NCI-H748 (cell line): ENCODE measurements at regions not wholly inside any gene's neighbourhood (a gene's known extent, or its start where the extent isn't known, plus 50 kb on each side); places are given as distances from the start of the nearest gene placed in this dataset.
"Not testable (repeated sequence)": the region's sequence is repeated elsewhere in the genome, so short reads cannot be mapped to it uniquely, and the experiment has no call there.

Experiments used
- DNase-seq: peaks from one replicate; lab custom pipeline; 2025; ENCODE audit not compliant: unreplicated experiment; lab: John Stamatoyannopoulos, UW

DNA sequence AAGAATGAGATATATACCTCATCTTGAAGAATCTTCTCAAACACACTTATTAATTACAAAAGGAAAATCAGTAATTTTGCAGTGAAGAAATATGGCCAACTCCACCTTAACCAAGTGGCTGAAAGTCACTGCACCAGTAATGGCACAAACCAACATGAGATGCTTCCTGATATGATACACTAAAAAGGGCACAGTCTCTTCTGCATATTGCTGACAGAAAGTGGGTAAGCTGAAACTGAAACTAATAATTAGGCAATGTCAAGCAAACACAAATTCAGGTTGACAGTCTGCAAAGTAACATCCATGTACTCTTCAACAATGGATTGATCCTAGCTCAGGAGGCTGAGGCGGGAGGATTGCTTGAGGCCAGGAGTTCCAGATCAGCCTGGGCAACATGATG lies 56.1 kb downstream of the ZNF22 start:
- DNase-seq, result not testable (repeated sequence)

DNA sequence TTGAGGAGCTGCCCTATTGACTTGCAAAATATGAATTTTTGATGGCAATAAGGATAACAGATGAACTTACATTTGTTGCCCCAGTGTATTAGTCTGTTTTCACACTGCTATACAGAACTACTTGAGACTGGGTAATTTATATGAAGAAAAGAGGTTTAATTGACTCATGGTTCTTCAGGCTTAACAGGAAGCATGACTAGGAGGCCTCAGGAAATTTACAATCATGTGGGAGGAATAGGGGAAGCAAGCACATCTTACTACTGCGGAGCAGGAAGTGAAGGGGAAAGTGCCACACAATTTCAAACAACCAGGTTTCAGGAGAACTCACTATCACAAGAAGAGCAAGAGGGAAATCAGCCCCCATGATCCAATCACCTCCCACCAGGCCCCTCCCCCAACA lies 57.9 kb downstream of the ZNF22 start:
- DNase-seq, result no peak

DNA sequence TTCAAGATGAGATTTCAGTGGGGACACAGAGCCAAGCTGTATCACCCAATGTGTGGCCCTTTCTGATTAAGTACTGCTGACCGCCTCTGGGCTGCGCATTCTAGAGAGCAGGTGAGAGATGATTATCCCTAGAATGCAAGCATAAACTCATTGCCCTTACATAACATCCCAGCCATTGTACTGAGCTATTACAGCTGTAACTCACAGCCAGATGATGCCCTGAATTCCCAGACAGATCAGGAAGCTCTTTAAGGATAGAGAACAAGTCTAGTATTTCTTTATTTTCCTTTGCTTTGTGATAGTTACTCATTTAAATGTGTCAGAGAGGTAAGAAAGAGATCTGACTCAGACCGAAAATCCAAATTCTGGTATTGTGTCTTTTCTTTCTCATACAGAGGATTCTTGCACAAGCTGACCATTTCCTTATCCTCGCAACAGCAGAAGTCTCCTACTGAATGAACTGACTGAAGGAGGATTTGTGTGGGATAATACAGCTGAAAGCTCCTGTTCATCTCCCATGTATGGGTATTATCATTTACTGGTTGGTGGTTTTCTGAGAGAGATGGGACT lies 58.4 kb downstream of the ZNF22 start:
- no peak for DNase-seq

DNA sequence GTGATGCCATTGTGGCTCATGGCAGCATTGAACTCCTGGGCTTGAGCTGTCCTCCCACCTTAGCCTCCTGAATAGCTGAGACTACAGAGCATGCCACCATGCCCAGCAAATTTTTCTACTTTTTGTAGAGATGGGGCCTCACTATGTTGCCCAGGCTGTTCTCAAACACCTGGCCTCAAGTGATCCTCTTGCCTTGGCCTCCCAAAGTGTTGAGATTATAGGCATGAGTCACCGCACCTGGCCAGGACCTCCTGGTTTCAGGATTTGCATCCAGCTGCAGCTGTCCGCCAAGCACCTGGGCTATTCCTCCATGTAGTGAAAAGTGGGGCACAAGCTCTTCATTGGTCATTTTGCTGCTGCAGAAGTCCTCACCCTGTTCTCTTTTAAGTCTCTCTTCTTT lies 58.9 kb downstream of the ZNF22 start:
- no peak for DNase-seq

DNA sequence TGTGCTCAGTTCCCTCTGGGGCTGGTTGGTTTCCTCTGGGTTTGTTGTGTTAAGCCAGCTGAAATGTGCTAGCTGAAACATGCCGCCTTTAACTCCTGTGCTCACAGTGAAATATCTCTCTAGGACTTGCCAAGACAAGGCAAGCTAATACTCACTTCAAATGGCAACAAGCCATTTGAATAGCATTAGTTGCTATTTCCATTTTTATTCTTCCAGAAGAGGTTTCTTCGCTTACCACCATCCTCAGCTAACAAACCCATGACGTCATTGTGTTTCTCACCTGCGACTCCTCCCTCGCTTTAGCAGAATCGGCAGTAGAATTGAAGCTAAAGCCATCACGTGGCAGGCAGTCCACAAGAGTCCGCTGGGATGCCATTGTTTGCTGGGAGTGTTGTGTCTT lies 61.3 kb downstream of the ZNF22 start:
- no peak for DNase-seq

DNA sequence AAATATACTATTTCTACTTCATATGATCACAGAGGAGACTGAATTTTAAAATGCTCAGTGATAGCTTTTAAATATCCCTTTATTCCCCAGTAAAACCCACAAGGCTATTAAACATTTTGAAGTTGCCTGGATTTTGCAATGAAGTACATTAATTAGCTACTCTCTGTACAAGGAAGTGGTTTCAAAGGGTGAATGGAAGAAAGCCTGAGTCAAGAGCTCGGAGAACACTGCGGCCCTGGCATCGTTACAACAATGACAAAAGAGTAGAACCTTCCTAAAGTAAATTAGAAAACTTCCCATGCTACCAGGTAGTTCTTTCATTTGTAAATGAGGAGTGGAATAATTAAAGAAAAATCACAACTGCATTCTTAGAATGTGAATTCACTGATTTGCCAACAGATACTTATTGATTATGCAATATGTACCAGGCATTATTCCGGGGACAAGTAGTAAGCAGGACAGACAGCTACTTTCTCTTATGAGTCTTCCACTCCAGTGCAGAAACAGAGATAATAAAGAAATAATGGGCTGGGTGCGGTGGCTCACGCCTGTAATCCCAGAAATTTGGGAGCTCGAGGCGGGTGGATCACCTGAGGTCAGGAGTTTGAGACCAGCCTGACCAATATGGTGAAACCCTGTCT lies 63.0 kb downstream of the ZNF22 start:
- DNase-seq, result no peak

DNA sequence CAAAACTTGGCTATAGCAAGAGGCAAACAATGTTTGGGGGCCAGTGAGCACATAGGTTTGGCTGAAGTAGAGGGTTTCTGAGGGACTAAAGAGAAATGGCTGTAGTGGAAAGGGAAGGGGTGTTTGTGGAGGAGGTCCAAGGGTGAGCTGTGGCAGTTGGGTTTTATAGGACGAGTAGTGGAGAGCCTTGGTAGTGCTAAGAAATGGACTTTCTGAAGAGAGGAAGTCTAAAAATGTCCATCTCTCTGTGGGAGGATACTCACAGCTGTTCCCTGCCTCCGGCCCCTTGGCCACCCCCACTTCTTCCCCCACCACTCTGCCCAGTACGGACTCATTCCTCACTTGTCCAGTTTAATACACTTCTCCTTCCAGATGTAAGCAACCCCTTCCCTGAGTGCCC lies 64.3 kb downstream of the ZNF22 start:
- DNase-seq, result no peak

DNA sequence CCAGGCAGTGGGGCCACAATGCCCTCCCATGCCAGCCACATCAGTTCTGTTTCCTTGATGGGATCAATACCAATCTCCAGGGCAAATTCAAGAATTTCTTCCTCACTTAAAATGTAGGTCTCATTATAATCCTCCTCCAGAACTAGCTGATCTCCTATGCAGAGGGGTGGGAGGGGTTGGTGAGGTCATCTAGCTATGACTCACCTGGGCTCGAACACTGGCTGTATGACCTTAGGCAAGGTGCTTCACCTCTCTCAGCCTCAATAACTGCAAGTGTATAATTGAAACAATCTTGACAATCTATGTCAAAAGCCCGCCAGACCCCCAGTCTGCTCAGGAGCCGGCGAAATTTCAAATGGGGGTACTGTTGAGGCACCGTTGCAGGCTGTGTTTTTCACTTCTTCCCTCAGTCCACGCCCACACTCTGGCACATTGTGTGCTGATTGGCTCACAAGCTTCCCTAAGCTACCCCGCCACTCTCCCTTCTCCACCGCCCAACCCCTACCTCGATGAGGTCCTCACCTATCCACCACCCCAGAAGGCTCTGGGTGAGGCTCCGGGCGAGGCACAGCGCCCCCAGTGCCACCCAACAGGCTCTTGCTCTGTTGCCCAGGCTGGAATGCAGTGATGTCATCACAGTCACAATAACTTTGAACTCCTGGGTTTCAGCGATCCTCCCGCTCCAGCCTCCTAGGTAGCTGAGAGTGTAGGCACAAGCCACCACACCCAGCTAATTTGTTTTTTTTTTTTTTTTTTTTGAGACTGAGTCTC lies 70.5 kb downstream of the ZNF22 start:
- DNase-seq, result no peak

DNA sequence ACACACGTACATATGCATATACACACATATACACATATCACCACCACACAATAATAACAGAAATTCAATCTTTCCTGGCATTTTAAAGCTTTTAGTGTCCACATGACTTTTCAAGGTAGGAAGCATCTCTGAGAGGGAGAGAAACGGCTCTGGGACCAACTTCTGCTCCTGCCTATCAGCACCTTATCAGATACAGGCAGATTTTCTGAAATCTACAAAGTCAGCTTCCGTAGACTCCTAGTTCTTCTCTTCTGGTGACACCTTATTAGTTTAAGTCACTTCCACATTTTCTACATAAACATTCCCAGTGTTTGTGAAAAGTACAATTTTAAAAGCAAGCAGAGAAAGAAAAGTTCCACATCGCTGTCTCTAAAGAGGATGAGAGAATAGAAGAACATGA lies 74.5 kb downstream of the ZNF22 start:
- no peak for DNase-seq

DNA sequence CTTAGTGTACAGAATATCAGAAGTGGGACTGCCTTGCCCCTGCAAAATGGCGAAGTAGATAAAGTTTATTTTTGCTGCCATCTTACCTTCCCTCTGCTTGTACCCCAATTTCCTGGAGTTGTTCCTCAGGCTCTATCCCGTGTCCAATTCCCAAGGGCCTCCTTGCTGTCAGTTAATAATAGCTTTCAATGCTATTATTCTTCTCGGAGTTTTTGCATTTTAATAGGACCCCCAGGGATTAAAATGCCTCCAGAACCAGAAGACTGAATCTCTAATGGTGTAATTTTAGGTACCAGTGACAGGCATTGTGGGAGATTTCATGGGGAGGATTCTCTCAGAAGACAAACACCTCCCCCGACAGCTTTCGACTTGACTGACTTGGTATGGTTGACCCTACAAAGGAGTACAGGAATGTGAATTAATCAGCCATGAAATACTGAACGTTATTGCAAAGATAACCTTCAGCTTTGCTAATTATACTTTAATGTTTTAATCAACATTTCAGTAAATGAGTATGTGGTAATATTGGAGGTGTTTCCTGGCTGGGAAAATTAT lies 75.2 kb downstream of the ZNF22 start:
- no peak for DNase-seq

DNA sequence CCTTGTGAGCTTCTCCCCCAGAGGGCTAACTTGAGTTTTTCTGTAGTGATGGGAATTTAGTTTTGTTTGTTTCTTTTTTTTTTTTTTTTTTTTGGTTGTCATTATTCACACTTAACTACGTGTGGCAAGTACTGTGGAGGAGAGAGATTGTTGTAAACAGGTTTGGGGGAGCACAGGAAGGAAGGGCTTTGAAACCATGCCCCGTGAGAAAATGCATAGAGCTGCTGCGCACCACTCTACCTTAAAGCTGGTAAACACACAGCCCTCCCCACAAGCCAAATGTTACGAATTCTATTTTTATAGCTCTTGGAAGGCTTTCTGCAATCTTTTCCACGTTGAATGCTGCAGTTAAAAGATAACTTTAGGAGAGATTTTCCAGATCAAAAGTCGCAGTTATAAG lies 76.2 kb downstream of the ZNF22 start:
- no peak for DNase-seq

DNA sequence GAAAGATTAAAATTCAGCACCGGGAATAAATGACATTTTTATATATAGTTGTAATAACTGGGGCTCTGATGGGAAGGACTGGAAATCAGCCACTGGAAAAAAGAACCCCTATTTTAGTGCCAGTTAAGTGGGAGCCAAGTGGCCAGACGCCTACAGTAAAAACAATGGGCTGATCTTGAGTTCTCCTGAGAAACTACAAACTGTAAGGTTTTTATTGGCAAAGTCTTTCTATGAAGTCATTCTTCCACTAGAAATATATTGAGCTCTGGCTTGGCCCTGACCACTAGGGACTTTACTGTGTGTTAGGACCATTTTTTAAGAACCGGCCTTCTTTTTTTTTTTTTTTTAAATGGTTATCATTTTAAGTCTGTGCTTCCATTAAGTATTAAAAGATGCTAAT lies 79.6 kb downstream of the ZNF22 start:
- DNase-seq, result no peak

DNA sequence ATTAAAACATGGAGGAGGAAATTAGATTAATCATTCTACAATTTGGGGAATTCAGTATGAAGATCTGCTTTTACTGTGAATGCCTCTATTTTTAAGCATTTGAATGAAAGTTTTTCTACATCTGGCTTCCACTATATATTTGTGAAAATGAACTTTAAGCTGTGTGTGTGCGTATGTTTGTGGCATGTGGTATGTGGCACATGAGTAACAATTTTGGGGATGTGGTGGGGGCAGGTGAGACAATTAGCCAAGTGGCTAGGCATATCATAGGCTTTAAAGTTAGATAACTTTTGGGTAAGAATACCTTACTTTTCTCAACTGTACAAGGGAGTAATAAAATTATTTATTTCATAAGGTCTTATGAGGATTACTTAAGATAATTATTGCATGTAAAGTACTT lies 81.5 kb downstream of the ZNF22 start:
- no peak for DNase-seq

DNA sequence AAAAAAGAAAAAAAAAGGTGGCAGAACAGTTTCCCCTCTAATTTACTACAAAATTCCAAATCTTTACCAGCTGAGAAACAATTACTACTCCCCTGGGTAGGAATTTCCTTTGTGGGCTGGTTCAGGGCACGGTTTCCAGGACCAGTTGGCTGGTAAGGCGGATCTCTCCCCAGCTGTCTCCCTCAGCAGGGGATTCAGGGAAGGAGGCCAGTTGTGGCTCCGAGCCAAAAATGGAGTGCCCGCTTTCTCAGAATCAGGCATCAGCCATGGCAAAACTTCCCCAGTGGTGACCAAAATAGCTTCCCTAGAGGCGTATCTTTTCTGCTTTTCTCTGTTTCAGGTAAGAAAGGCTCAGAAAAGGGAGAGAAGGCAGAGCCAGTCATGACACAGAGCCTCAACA lies 91.2 kb downstream of the ZNF22 start:
- peak; percentile 29 for DNase-seq

DNA sequence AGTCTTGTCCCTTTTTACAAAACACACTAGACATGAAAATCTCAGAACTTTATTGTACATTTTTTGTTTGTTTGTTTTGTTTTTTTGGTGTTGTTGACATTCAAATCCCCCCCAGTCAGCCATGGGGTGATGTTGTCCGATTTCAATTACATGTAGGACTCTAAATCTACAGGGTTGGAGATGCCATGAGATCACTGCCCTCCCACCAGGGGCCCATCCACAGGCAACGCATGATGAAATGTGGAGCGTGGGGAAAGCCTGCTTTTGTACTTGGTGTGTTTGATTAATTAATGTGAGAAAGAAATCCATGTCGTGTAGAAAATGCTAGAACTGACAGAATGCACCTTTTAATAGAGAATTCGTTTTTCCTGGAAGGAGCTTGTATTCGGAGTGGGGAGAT lies 93.2 kb downstream of the ZNF22 start:
- no peak for DNase-seq

DNA sequence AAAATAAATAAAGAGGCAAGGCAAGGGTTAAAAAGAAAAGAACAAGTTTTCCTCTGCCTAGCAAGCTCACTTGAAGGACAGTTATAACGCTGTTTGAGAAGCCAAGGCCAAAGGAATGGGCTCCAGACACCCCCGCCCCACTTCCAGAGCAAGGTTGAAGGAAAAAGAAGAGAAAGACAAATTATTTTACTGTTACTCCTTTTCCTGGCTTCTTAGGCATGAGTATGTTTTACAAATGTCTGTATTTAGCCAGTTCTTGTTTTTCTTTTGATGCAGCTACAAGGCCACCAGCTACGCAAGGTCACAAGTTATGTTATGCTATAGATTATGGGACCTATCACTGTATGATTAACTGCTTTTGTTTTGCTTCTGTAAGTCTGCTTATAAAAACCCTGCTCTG lies 94.6 kb downstream of the ZNF22 start:
- no peak for DNase-seq

DNA sequence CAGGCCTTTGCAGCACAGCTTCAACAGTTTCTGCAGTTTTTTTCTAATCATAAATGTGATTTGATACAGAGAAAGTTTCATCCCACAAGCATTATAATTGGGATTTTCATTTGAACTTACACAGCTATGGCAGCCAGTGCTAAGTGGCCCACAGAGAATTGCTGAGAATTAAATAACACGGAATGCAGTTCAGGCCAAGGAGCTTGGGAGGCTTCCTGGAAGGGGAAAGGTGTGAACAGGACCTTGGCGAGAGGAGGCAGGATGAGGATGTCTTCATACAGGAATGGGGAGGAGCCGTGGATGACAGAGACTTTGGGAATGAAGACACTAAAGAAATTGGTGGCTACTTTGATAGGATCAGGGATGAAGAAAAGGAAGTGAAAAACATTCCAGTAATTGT lies 95.3 kb downstream of the ZNF22 start:
- no peak for DNase-seq

DNA sequence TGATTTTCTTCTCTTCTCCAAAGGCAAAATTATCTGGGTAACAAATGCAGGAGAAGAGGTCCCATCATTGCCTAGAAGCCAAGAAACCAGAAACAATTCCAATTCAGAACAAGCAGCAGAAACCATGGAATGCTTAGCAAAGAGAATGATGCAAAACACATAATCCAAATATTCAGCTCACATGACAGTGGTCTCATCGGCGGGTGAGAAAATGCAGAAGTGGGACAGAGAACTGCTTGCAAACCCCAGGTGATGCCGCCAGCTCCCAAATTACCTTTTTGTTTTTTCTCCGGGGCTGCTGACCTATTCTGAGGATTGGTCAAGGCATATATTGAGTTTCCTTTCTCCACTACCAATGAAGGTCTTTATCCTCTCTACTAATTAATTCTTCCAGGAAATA lies 99.7 kb downstream of the ZNF22 start:
- no peak for DNase-seq

DNA sequence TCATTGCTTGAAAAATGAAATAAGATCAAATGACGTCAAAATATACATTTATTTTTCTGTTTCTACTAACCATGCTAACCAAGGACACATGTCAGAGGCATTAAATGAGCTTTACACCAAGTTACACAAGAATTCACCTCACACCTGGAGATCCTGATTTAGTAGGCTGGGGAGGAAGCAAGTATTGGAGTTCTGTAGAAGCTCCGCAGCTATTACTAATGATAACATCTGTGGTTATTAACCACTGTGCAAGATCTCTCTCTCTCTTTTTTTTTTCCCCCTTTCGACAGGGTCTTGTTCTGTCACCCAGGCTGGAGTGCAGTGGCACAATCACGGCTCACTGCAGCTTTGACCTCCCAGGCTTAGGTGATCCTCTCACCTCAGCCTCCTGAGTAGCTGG lies 104.0 kb downstream of the ZNF22 start:
- DNase-seq, result no peak

DNA sequence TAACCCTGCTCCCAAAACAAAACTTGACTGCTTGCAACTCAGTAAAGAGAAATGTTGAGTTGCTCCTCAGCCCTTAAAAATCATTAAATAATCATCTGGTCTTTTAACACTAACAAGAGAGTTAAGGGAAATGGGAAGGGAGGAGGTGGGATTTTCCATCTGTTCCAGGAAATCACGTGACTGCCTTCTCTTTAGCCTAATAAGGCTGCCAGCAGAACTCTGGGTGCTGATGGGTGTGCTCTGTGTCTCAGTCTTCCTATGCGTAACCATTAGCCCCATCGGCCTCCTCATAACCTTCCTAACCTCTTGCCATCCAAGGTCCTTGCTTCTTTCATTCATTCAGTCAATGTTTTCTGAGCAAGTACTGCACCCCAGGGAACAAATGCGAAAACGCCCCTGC lies 104.6 kb downstream of the ZNF22 start:
- DNase-seq, result not testable (repeated sequence)

DNA sequence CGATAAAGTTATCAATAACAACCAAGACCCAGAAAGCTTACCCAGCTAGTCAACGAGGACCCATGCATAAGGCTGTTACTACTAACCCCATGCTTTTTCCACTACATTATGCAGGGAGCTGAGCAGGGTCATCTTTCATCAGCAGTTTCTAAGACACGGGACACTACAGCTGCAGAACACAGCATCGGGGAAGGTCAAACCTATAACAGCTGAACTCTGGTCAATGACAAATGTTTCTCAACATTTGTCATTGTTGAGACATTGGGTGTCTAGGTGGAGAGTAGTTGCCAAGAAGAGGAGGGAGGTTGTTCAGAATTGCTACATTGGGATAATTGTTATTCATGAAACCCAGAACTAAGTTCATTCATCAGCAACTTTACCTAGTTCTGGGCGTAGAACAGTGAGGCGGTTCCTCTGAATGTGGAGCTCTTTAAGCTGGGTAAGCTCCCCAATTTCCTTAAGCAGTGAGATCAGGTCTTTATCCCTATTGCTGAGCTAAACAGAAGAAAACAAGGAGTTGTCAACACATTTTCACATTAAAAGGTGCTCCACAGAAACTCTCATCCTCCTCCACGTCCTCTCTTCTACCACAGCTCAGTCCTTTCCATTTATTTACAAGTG lies 105.6 kb downstream of the ZNF22 start:
- DNase-seq, result no peak

DNA sequence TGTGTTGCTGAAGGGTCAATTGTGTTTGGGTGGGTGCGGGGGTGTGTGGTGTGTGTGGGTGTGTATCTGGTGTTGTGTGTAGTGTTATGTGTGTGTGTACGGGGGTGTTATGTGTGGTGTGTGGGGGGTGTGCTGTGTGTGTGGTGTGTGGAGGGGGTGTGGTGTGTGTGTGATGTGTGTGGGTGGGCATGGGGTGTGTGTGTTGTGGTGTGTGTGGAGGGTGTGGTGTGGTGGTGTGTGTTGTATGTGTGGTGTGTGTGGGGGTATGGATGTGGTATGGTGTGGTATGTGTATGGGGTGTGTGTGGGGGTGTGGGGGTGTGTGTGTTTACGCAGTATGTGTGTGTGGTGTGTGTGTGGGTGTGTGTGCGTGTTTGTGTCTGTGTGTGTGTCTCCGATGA lies 110.8 kb downstream of the ZNF22 start:
- no peak for DNase-seq
